Renal cortex interstitium (tissue), 11 donors: ENCODE measurements at regions not wholly inside any gene's neighbourhood (a gene's known extent, or its start where the extent isn't known, plus 50 kb on each side); places are given as distances from the start of the nearest gene placed in this dataset.
A peak's percentile ranks its signal among the peaks of the same experiment; 100 is the strongest.
"Not testable (repeated sequence)": the region's sequence is repeated elsewhere in the genome, so short reads cannot be mapped to it uniquely, and the experiment has no call there.

Experiments
- DNase-seq, 11 donors: peaks; one replicate each; pipeline ENCODE4 v3.0.0-alpha.2; 2013; ENCODE audit warnings: low read depth in 9 of 11, low spot score in 4 of 11; ENCODE audit errors: extremely low read depth in 1 of 11

DNA sequence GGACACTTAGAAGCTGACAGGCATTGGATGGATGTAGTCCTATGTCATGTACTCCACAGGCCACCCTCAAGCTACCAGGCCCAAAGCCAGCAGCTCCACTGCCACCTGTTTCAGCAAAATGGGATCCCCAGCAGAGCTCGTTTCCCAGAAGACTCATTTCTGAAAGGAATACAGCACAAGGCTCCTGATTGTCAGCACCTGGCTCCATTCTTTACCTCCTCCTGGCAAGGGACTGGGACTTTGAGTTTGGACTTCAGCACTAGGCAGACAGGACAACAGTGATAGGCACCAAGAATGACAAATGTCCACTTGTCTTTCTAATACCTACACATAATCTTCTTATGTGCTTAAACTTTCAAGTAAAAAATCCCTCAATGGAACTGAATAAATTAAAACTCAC, 150.4 kb upstream of the RXFP2 start:
- no peak for DNase-seq

DNA sequence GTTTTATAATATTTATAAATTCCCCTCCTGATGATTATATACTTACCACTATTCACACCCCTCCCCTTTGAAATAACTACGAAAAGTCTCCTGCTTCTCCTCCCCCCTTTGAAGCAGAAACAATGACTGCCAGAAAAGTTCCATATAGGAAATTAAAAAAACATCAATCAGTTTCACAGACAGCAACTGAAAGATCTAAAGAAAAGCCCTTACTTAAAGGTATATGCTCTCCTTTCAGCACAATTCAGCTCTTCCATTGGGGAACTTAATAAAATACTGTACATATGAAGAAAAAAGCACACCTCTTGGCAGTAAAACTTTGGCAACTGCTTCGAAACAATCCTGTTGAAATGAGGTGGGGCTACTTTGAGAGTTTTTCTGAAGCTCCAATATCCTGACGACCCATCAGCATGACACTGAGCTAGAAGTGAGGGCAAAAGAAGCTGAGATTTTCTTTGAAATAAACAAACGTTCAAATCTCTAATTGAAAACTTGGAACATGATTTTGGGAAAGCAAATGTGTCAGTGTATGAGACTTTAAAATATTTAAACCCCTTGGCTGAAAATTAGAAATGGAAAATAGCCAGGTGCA, 147.6 kb upstream of the RXFP2 start:
- DNase-seq = no peak

DNA sequence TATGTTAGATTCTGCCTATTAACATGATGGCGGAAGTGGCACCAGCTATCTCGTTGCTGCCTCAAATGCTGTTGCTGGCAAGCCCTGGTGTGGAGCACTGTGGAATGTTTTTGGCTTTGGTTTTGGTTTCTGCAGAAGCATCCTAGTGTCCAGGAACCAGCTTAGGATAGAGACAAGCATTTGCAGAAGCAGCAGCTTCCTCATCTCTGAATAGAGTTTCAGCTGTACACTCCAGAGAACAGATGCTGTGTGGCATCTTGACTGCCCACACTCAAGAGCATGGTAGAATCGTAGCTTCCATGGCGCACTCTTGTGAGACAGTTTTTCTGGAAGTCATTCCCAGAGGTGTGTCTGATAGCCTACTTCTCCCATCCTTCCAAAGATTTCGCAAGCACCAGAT, 145.3 kb upstream of the RXFP2 start:
- DNase-seq = no peak

DNA sequence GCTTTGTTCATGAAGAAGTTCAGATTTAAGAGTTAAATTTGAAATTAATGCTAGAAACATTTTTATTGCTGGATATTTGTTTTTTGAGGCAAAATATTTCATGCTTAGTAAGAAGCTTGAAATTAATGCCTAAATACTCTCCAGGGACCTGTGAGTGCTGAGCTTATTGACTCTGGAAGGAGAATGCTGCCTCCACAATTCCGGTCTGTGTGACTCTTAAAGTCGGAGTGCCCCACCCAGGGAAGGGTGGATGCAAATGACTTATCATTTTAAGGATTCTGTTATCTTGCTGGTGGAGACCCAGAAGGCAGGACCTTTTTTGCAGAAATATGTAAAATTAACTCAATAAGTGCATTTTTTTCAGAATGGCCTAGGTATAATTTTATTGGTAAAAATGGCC, 143.8 kb upstream of the RXFP2 start:
- DNase-seq = no peak

DNA sequence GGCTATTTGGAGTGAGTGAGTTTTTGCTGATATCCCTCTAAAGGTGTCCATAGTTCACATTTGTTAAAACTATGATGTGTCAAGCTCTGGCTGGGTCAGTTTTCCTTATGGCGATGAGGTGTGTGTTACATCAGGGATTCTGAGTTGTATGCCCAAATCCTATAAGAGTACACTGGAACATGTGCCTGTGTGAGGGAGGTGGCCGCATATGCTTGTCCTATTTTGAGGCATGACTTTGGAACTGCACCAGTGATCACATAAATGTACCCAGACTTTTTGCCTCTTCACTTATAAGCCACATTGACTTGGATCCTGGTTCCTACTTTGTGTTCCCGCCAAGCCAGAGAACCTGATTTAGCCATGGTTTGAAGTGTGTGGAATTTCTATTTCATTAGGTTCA, 140.3 kb upstream of the RXFP2 start:
- no peak for DNase-seq

DNA sequence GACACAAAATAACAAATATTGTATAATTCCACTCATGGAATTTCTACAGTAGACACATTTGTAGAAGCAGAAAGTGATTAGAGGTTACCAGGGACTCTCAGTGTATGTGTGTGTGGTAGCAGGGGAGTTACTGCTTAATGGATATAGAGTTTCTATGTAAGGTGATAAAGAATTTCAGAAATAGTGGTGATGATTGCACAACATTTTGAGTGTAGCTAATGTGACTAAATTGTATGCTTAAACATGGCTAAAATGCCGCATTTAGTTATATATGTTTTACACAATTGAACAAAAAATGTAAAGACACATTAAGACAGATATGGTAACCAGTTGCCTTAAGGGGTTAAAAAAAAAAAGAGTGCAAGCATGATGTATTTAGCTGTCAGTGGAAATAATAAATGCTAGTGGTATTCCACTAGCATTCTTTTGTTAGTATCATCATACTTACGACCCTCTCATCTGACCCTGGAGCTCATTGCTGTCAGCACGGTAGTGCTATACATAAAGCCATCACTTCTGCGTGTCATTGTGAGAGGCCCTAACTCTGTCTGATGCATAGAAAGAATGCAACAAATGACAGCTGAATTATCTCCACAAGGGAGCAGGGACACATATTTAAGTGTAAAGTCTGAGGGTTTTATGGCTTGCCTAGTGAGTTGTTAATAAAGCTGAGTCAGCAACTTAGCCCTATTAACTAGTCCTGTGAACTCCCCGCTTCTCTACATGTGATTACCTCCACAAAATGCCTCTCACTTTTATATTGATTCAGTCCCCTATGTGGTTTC, 134.1 kb upstream of the RXFP2 start:
- peak in 7 of 11 donors; percentile 31 to 61 (median 57) for DNase-seq

DNA sequence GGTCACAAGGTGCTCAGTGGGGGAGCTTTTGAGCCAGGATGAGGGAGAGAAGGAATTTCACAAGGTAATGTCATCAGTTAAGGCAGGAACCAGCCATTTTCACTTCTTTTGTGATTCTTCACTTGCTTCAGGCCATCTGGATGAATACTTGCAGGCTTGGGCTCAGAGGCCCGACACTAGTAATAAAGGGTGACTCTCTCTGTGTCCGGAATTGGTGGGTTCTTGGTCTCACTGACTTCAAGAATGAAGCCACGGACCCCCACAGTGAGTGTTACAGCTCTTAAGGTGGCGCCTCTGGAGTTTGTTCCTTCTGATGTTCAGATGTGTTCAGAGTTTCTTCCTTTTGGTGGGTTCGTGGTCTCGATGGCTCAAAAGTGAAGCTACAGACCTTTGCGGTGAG, 131.8 kb upstream of the RXFP2 start:
- DNase-seq = not testable (repeated sequence)

DNA sequence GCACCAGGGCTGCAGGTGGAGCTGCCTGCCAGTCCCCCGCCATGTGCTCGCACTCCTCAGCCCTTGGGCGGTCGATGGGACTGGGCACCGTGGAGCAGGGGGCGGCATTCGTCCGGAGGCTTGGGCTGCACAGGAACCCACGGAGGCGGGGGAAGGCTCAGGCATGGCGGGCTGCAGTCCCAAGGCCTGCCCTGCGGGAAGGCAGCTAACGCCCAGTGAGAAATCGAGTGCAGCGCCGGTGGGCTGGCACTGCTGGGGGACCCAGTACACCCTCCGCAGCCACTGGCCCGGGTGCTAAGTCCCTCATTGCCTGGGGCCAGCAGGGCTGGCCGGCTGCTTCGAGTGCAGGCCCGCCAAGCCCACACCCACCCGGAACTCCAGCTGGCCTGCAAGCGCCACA, 130.5 kb upstream of the RXFP2 start:
- not testable (repeated sequence) for DNase-seq

DNA sequence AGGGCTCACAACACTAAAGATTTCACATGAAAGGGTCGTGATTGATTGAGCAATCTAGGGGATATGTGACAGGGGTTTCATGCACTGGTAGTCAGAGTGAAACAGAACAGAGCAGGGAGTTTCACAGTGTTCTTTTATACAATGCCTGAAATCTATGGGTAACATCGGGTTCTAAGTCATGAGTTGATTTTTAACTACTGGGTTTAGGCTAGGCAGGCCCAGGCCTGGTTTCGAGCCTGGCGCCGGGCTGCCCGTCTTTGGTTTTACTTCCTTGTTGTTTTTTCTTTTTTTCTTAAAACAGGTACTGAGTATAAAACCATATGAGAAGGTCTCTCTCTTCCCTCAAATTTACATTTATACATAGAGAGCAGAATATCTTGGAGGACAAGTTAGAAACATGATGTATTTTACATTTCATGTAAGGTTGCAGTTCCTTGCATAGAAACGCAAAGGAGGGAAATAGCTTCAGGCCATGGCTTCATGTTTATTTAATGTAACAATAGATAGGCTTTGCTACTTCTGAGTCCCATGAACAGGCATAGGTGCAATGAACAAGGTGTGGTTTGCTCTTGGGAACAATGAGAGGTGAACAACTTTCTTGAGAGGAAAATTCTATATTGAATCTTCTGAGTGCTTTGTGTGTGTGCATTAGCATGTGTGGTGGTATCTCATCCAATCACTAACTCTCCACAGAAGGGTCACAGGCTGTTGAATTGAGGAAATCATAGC, 128.9 kb upstream of the RXFP2 start:
- no peak for DNase-seq

DNA sequence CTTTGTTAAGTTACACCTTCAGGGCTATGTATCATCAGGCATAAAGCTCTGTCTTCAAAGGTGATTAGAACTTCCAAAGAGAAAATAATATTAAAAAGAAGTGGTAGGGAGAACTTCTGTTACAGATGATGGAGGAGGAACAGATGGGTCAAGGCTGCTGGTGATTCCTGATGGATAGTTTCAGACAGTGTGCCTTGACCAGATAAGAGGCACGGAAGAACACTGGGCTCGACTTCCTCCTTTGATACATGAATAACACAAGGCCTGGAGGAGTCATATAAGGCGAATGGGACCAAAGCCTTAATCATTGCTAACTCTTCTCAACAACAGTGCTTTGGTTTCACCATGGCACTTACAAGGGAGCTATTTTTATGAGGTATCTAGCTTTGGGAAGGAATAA, 128.1 kb upstream of the RXFP2 start:
- DNase-seq = no peak

DNA sequence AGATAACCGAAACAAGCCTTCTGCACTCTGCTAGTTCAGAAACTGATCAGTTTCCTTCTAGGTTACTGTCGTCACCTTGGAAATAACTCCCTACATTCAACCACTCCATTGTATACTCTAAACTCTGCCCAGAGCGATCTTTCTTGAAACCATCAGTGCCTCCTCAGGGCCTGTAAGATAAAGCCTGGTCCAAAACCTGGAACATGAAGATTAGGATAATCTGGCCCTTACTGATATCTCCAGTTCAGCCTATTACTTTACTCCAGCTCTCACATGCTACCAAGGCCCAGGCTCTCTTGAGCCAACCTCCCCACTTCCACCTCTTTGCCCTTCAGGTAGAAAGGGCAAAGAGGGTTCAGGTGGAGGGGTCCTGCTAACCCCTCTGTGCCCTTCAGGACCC, 125.3 kb upstream of the RXFP2 start:
- DNase-seq = no peak

DNA sequence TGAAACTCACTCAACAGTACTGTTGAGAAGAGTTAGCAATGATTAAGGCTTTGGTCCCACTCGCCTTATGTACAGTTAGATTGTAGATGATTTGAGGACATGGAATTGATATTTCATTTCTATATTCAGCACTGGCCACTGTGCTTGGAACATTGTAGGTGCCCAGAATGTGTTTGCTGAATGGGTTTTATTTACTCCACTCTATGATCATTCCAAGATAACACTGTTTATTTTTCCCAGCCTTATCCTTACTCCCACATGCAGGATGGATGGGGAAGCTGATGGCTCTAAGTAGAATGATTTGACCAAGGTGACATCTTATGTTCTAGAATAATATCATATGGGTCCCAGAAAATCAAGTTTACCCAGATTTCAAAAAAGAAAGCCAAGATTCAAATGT, 124.6 kb upstream of the RXFP2 start:
- no peak for DNase-seq

DNA sequence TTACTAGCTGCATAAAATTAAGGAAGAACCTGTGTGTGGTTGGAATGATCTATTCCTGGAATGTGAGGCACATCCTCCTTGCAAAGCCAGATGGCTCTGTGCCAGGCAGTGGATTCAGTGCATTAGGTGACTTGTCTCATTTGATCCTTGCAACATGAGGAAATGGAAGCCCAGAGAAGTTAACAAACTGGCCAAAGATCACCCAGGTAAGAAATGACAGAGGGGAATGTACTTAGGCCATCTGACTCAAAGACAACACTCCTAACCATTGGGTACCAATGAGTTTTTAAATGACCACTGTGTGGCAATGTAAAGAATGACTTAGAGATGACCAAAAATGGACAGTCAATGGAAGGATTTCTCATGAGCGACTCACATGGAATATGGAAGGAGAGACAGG, 114.2 kb upstream of the RXFP2 start:
- no peak for DNase-seq

DNA sequence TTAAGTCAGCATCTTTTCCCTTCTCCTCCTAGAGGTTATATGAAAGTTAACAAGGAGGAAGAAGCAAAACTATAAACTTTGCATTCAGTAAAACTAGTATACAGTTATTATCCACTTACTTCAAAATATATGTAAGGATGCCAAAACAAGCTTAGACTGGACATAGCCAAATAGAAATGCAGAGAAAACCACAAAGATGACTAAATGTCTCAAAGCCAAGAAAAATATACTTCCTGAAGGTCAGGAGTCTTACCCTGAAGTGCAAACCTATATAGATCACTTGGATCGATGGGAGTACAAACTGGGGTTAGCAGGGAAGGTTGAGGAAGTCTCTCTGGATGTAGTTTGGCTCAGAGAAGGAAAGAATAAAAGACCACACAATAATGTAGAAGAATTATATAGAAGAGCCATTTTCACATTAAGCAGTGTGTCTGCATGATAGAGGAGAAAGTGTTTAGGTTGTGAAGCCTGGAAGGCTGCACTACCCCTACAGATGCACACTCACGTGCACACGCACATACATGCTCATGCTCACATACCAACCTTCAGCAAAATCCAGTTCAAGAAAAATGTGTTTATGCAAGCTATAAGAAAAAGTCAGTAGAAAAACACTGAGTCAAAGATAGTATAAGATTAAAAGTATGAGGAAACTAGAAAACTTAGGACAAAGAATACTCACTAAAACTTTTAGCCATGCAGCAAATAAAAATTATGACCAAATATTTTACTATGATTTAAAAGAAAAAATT, 112.1 kb upstream of the RXFP2 start:
- DNase-seq = no peak

DNA sequence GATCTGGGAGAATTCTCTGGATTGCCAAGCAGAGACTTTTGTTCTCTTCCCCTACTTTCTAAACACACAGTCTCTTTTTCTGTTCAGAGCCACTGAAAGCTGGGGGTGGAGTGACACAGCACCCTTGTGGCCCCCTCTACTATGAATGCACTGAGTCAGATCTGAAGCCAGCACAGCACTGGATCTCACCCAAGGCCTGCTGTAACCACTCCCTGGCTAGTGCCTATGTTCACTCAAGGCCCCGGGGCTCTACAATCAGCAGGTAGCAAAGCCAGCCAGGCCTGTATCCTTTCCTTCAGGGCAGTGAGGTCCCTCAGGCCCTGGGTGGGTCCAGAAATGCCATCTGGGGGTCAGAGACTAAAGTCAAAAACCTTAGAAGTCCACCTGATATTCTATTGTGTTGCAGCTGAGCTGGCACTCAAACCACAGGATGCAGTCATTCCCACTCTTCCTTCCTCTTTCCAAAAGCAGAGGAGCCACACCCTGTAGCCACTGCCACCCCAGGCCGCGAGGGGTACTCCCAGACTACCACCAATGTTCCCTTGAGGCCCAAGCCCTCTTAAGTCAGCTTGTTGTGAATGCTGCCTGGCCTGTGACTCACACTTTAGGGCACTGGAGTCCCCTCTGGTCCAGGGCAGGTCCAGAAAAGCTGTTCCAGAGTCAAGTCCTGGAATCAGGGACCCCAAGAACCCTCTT, 110.1 kb upstream of the RXFP2 start:
- no peak for DNase-seq

DNA sequence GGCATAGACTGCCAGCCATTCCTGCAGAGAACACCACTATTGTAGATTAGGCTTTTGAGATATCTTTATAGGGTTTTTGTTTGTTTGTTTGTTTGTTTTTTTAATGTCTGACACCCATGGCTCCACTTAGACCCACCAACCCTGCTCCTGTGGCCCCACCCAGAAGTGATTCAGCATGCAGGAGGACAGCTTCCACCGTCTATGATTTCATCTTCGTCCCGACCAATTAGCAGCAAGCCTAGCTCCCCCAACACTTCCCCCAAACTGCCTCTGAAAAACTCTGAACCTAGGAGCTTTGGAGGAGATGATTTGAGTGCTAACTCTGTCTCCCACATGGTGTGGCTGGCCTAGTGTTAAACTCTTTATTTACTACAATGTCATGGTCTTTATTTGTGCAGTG, 108.3 kb upstream of the RXFP2 start:
- no peak for DNase-seq

DNA sequence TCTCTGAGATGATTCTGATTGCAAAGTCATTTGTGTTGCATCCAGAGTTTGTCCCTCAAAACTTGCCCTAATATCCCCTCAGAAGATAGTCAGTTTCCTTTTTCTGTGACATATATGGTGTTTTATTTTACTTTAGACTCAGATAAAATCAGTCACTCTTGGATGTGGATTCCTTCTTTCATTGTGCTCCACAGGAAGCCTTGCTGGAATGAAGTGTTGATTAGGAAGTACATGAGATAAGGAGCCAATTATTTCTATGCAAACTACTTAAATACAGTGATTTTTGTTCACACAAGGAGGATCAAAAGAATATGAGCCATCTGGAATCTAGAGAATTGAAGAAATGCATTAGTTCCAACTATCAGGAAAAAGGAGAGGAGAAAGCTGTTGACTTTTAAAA, 107.6 kb upstream of the RXFP2 start:
- DNase-seq = no peak

DNA sequence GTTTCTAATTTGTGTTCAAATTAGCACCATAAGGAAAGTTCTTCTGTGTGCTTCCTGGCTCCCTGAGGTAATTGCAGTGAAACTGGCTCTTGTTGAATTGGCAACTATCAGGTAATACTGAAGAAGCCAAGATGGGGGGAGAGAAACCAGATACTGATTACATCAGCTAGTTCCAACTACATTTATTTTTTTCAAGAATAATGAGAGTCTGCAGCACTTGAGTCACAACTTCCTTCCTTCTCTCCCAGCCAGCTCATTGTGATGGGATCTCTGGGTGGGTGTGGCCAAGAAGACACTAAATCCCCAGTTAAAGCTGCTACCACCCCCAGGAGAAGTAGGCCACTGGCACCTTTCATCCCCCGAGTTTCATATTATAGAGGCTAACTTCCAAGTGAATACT, 100.7 kb upstream of the RXFP2 start:
- no peak for DNase-seq

DNA sequence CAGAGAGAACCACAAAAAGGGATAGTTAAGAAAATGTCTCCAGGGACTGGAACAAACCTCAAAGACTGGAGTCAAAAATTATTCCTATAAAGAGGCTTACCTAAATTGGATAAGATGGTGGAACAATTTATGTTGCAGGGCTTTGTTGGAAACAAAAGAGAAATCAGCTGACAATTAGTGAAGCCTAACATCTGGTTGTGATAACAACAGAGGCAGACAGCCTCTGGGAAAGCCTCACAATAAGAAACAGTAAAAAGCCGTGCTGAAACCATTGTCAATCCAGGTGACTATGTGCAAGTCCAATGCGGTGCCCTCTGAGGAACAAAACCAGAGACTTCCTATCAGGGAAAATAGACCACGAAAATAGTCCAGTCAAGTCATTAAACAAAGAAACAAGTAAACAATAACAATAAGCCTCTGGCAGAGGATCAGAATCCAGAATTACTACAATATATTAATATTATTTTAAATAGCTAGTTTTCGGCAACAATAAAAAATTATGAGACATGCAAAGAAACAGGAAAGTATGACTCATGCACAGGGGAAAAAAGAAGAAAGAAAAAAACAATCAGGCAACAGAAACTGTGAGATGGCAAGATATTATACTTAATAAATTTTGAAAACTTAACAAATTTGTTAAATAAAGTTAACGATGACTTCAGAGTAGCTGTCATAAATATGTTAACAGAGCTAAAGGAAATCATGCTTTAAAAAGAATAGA, 99.7 kb upstream of the RXFP2 start:
- peak in 1 of 11 donors; percentile 1 for DNase-seq
